Esophagus squamous epithelium (tissue), 5 donors: ENCODE measurements at regions not wholly inside any gene's neighbourhood (a gene's known extent, or its start where the extent isn't known, plus 50 kb on each side); places are given as distances from the start of the nearest gene placed in this dataset.

Experiments used
- DNase-seq: peaks from one replicate; lab custom pipeline; 2025; lab: John Stamatoyannopoulos, UW
- H3K27ac ChIP-seq, 4 donors: fragments of 200-600 bp; sonication (generic); one replicate each; pipeline ENCODE4 v1.5.1; 2016 to 2019; ENCODE audit warnings: mild to moderate bottlenecking in 1 of 4
- H3K27me3 ChIP-seq, 4 donors: fragments of 200-600 bp; sonication (generic); 1 replicate in 3 of 4; 2 replicates in 1 of 4; pipeline versions ENCODE4 v1.5.1 to v1.6.0; 2017 to 2021; ENCODE audit warnings: antibody characterized with exemption in 1 of 4
- H3K36me3 ChIP-seq, 3 donors: fragments of 200-600 bp; sonication (generic); one replicate each; pipeline ENCODE4 v1.5.1; 2016 to 2019
- H3K4me1 ChIP-seq, 3 donors: fragments of 200-600 bp; sonication (generic); one replicate each; pipeline ENCODE4 v1.5.1; 2017 to 2019
- H3K4me3 ChIP-seq, 4 donors: fragments of 200-600 bp; sonication (generic); 1 replicate in 3 of 4; 2 replicates in 1 of 4; pipeline ENCODE4 v1.5.1; 2016 to 2019; ENCODE audit warnings: mild to moderate bottlenecking in 2 of 4, moderate library complexity in 1 of 4
- H3K9me3 ChIP-seq, 3 donors: fragments of 200-600 bp; sonication (generic); one replicate each; pipeline ENCODE4 v1.5.1; 2016 to 2019
- CTCF ChIP-seq, 6 experiments: fragments of 450-650 bp in 4 of 6; fragments of 200-600 bp in 2 of 6; sonication (generic) in 2 of 6; IDR thresholded peaks; one replicate each; pipeline ENCODE4 v1.5.1; 2016 to 2019; ENCODE audit warnings: antibody characterized with exemption in 6 of 6, mild to moderate bottlenecking in 4 of 6, moderate library complexity in 4 of 6
- POLR2A ChIP-seq, 4 donors: fragments of 450-650 bp; IDR thresholded peaks; one replicate each; pipeline ENCODE4 v1.6.1; 2017; ENCODE audit warnings: antibody characterized with exemption in 4 of 4, mild to moderate bottlenecking in 4 of 4, moderate library complexity in 3 of 4
- WGBS, 2 donors: methylation state at CpG; one replicate each; pipeline ENCODE4 v1.1.5; 2018; 5-methylcytosine and 5-hydroxymethylcytosine counted together
- intact Hi-C: fragments of 100-400 bp; cut with DNase I; formaldehyde crosslinking; loops from one replicate; pipeline ENCODE4 v1.15.0; 2022
- donor health status: DM: yes; HTN: yes; CAD: no.

GRCh38 chr6:94535798-94536197, 1041.5 kb upstream of the MANEA start:
- TF ChIP-seq POLR2A (IDR thresholded peaks at IDR 0.05) (no peak), CTCF (IDR thresholded peaks at IDR 0.05) (no peak)
- H3K9me3 ChIP-seq, result peaks cover 0 to 13% (median 5%) of the 10 kb centered on the region in 3 donors
- 88 to 91% methylated on average over 1 of the region's 1 CpG for WGBS, 2 donors
- intact Hi-C loops, result no loop called here
- H3K4me1 ChIP-seq, result no peaks in the 10 kb centered on the region
- DNase-seq, result no peak
- H3K4me3 ChIP-seq, result no peak overlapping the region
- H3K27ac ChIP-seq, result no peak overlapping the region
- no peaks in the 10 kb centered on the region for H3K27me3 ChIP-seq
- no peaks in the 10 kb centered on the region for H3K36me3 ChIP-seq

GRCh38 chr6:94511502-94512088, 1065.7 kb upstream of the MANEA start:
- no peak for DNase-seq
- 38 to 97% methylated on average over 3 to 5 of the region's 17 CpGs for WGBS, 2 donors
- intact Hi-C loops, result no loop called here

GRCh38 chr6:94510877-94511276, 1066.5 kb upstream of the MANEA start:
- no peaks in the 10 kb centered on the region for H3K36me3 ChIP-seq
- 49 to 81% methylated on average over 4 to 5 of the region's 18 CpGs for WGBS, 2 donors
- no peak for TF ChIP-seq CTCF (IDR thresholded peaks at IDR 0.05)
- no peak for TF ChIP-seq POLR2A (IDR thresholded peaks at IDR 0.05)
- no peak overlapping the region for H3K4me3 ChIP-seq
- no peak for DNase-seq
- H3K4me1 ChIP-seq, result no peaks in the 10 kb centered on the region
- intact Hi-C loops, result no loop called here
- no peaks in the 10 kb centered on the region for H3K27me3 ChIP-seq
- peaks cover 0 to 15% (median 4%) of the 10 kb centered on the region in 3 donors for H3K9me3 ChIP-seq
- H3K27ac ChIP-seq, result no peak overlapping the region

More at GRCh38 chr6:94511502-94512088, 1065.7 kb upstream of the MANEA start:
- Histone ChIP-seq H3K27ac (no peak overlapping the region), H3K4me1 (no peaks in the 10 kb centered on the region), H3K27me3 (no peaks in the 10 kb centered on the region), H3K36me3 (no peaks in the 10 kb centered on the region), H3K9me3 (peaks cover 0 to 15% (median 4%) of the 10 kb centered on the region in 3 donors), H3K4me3 (no peak overlapping the region)
- no peak for TF ChIP-seq CTCF (IDR thresholded peaks at IDR 0.05)
- no peak for TF ChIP-seq POLR2A (IDR thresholded peaks at IDR 0.05)

GRCh38 chr6:94501516-94501915, 1075.8 kb upstream of the MANEA start:
- no peak overlapping the region for H3K27ac ChIP-seq
- 46 to 48% methylated on average over 2 of the region's 2 CpGs for WGBS, 2 donors
- H3K27me3 ChIP-seq, result no peaks in the 10 kb centered on the region
- H3K9me3 ChIP-seq, result no peaks in the 10 kb centered on the region
- intact Hi-C loops, result no loop called here
- no peak overlapping the region for H3K4me3 ChIP-seq
- no peak for DNase-seq
- no peaks in the 10 kb centered on the region for H3K4me1 ChIP-seq
- no peaks in the 10 kb centered on the region for H3K36me3 ChIP-seq
- TF ChIP-seq POLR2A (IDR thresholded peaks at IDR 0.05), result no peak
- no peak for TF ChIP-seq CTCF (IDR thresholded peaks at IDR 0.05)

- Histone ChIP-seq H3K4me3 (no peak overlapping the region), H3K27ac (no peak overlapping the region), H3K36me3 (no peaks in the 10 kb centered on the region), H3K27me3 (no peaks in the 10 kb centered on the region), H3K9me3 (no peaks in the 10 kb centered on the region), H3K4me1 (no peaks in the 10 kb centered on the region)
- no peak for DNase-seq
- no peak for TF ChIP-seq POLR2A (IDR thresholded peaks at IDR 0.05)
- no peak for TF ChIP-seq CTCF (IDR thresholded peaks at IDR 0.05)
- intact Hi-C loops, result no loop called here
Measured at GRCh38 chr6:94498099-94498498, 1078.7 kb upstream of the EPHA7 start.
